Jurkat, Clone E6-1 (cell line): ENCODE measurements at regions not wholly inside any gene's neighbourhood (a gene's known extent, or its start where the extent isn't known, plus 50 kb on each side); places are given as distances from the start of the nearest gene placed in this dataset.
"Not testable (repeated sequence)": the region's sequence is repeated elsewhere in the genome, so short reads cannot be mapped to it uniquely, and the experiment has no call there.

Experiments
- DNase-seq: peaks from one replicate; pipeline ENCODE4 v3.0.0-alpha.2; 2011; ENCODE audit warnings: low read depth, low spot score
- H3K4me3 ChIP-seq: 2 replicates; pipeline ENCODE4 v1.5.1; 2011; ENCODE audit warnings: mild to moderate bottlenecking, low read length, control low read depth, moderate library complexity

DNA sequence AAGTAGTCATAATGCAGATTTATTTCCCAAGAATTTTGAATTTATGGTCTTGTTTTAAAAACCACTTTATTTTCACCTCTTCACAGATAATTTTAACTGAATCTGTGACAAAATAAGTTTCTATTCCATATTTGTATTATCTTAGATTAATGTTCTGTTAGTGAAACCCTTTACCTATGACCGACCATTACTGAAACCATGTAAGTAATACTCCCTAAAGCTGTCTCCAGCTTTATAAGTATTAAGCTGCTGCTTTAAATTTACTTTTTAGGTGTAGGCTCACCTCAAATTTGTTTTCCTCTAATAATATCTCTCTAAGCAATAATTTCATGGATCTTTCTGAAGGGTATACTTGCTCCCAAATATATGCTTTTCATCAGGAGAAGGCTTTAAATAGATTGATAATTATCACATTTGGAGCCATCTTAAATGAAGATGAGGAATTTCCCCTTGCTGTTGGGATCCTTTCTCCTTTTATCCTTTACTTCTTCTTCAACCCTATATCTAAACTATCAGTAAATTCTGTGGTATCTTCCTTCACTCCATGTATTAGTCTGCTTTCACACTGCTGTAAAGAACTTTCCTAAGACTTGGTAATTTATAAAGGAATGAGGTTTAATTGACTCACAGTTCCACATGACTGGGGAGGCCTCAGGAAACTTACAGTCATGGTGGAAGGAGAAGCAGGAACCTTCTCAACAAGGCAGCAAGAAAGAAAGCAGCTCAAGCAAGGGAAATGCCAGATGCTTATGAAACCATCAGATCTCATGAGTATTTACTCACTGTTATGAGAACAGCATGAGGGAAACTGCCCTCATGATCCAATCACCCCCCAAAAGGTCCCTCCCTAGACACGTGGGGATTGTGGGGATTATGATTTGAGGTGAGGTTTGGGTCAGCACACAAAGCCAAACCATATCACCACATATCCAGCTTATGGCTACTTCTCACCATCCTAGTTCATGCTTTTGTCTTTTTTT lies 92.3 kb upstream of the P2RY1 start:
- no peak for DNase-seq
- H3K4me3 ChIP-seq: no peak overlapping the region

- DNase-seq: no peak
- H3K4me3 ChIP-seq: no peak overlapping the region
These were observed 89.3 kb upstream of the P2RY1 start for GRCh38 chr3:152745646-152746045.

DNA sequence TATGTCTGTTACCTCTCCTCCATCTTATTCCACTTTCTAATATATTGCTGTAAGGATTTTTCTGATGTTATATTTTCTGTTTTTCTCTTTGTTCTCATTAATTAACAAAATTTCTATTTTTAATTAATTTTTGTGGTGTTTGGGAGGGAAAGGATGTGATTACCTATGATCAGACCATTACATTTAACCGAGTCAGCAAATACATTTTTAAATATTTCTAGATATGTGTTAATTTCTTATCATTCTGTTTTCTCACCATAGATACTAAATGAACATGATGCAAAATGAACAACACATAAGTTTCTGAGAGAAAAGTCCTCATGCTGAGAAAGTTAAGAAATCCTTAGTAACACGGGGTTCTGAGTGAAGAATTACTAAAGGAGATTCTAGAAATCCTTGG lies 80.6 kb upstream of the P2RY1 start:
- DNase-seq: no peak
- no peak overlapping the region for H3K4me3 ChIP-seq

GRCh38 chr3:152756807-152757206 lies 78.1 kb upstream of the P2RY1 start:
- DNase-seq: no peak
- H3K4me3 ChIP-seq: no peak overlapping the region

DNA sequence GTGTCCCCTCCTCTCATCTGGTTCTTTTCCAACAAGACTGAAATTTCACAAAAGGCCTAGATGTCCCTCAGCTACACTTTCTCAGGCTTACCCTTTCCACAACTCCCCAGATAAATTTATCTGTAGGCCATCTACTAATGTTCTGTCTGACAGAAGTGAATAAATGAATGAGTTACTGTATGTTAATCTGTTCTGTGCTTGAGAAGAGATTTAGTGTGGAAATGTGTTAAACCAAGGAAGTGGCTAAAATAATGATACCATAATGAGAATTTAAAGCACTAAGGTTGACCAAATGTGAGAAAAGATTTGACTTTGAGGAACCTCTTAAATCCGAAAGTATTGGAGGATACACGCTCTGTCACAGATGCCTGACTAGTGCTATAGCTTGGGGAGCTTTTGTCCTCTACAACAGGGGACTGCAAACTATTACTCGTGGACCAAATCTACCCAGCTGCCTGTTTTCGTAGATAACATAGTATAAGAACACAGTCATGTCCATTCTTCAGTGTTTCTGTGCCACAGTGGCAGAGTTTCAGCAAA lies 74.8 kb upstream of the P2RY1 start:
- H3K4me3 ChIP-seq: no peak overlapping the region
- no peak for DNase-seq

DNA sequence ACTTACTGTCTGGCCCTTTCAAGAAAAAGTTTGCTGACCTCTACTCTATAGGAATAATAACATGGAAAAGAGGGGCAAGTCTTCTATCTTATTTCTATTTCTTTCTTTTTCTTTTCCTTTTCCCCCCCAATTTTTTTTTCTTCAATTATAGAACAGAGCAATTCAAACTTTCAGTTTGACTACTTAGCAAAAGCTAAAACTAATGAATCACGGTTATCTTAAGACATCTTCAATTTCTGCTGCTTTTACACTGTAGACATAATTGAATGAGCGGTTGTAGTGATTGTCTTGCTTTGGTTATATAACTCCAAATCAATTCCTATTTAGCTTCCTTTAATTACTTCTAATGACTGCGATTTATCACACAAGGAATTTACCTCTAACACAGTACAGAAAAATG lies 74.3 kb upstream of the P2RY1 start:
- no peak overlapping the region for H3K4me3 ChIP-seq
- DNase-seq: no peak

GRCh38 chr3:152768478-152768877 lies 66.5 kb upstream of the P2RY1 start:
- H3K4me3 ChIP-seq: no peak overlapping the region
- DNase-seq: no peak

GRCh38 chr3:152769523-152769922 lies 65.4 kb upstream of the P2RY1 start:
- no peak for DNase-seq
- H3K4me3 ChIP-seq: no peak overlapping the region

DNA sequence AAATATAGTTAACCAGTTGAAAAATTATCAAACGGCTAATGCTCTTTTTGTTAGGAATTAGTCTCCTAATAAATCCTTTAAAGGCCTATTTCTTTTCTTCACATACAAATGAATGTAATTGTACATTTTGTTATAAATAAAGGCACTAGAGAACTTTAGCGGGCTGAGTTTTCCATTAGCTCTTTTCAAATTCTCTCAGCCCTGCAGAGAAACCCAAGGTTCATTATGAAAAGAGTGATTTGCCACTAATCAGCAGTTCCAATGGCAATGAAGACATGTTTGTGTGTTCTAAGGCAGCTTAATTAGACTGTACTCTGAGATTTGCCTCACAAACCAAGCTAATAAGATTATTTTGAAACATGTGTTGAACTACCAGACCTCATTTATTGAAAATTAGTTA lies 64.6 kb upstream of the P2RY1 start:
- H3K4me3 ChIP-seq: no peak overlapping the region
- DNase-seq: no peak

DNA sequence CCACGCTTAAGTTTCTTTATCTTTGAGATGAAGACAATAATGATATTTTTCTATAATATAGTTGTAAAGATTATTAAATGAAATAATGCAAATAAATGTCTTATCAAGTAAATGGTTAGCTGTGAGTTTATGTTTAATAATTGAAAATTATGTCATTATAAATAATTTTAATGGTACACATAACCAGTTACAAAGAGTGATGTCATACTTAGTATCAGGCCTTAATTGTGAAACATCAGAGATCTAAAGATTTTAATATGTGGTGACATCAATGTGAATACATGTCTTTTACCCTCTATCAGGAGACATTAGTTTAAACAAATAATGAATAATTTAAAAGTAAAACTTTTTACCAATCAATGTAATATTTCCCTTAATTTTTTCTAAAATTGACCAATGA lies 63.8 kb upstream of the P2RY1 start:
- H3K4me3 ChIP-seq: no peak overlapping the region
- DNase-seq: no peak

DNA sequence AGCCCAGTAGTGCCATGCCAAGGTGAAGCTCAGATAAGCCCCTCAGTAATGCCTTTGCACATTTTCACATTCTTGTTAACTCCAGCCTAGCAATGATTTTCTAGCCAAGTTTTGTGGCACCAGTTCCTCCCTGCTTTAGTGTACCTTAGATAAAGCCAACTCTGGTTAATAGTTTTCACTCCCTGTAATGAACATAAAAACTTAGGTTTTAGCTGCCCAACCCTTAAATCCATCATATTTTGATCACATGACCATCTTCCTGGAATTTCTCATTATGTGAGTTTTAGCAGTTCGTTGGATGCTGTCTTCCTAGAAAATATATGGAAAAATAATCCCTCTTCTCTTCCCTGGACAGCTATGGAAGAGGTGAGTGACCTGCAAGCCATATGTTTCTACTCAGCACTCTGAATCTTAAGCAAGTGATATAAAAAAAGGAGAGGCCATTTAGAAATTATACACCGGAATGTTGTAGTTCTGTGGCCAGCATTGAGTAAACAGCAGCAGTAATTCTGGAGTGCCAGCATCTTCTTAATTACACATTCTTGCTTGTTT lies 62.2 kb upstream of the P2RY1 start:
- no peak for DNase-seq
- H3K4me3 ChIP-seq: no peak overlapping the region

DNA sequence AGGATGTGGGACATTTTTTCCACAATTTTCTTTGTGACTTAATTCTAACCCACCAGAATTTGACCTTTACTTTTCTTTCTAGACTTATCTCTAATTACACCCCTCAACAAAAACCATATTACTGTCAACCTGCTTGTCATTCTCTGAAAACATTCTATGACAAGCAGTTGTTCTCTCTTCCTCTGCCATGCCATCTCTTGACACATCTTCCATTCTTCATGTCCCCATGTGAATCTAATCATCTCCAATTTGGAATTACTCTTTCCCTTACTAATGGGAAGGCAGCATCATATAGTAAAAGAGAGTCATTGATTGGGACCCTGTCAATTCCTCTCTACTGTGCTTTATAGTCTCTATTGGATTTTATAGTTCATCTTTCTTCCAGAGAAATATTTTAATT lies 61.3 kb upstream of the P2RY1 start:
- H3K4me3 ChIP-seq: no peak overlapping the region
- DNase-seq: no peak

GRCh38 chr3:152774230-152774629 lies 60.7 kb upstream of the P2RY1 start:
- not testable (repeated sequence) for H3K4me3 ChIP-seq, DNase-seq

DNA sequence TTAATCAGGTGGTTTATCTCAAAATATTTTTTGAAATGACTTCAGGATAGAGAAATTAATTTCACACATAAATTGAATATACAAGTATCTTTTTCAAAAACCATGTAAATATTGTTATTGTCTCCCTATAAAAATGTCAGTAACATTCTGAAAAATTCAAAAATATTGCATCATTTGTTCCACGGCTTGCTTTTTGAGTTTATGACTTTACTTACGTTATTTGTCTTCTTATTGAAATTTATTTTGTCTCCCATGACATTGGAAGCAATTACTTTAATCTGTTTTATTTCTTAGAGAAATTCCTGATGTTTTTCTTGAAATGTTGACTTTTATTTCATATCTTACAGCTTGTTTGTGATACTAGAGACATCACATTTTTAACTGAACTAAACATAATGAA lies 56.9 kb upstream of the P2RY1 start:
- DNase-seq: no peak
- no peak overlapping the region for H3K4me3 ChIP-seq

- DNase-seq: no peak
- H3K4me3 ChIP-seq: no peak overlapping the region
These were observed 55.3 kb upstream of the P2RY1 start for GRCh38 chr3:152779653-152780052.

- DNase-seq: no peak
These were observed 54.4 kb upstream of the P2RY1 start for GRCh38 chr3:152780553-152780952.

DNA sequence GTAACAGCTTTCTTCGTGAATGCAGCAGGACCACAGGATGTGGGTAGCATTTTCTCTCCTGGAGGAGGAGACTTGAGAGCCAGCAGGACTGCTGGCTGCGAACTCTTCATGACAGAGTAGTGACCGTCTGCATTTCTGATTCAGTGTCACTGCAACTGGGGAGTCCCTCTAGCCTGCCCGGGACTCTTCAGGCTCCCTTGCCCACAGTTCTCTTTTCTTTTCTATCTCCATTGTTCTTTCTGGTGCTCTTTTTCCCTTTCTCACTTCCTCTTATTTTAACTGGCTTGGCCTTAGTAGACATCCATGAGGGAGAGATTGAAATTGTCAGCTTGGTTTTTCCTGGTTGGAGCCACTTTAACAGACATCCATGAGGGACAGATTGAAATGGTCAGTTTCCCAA lies 49.9 kb upstream of the P2RY1 start:
- no peak overlapping the region for H3K4me3 ChIP-seq
- no peak for DNase-seq

More at GRCh38 chr3:152780553-152780952, 54.4 kb upstream of the P2RY1 start:
- no peak overlapping the region for H3K4me3 ChIP-seq
